B cell (primary cell): ENCODE measurements at regions not wholly inside any gene's neighbourhood (a gene's known extent, or its start where the extent isn't known, plus 50 kb on each side); places are given as distances from the start of the nearest gene placed in this dataset.

Source experiments
- CTCF ChIP-seq: fragments of 200-600 bp; IDR thresholded peaks from one replicate; pipeline ENCODE4 v1.8.0; 2022; ENCODE audit warnings: antibody characterized with exemption, mild to moderate bottlenecking
- EZH2 ChIP-seq: IDR thresholded peaks from 2 replicates; pipeline ENCODE4 v1.6.1; 2012; ENCODE audit warnings: borderline replicate concordance, low read depth, mild to moderate bottlenecking, moderate library complexity, low read length; ENCODE audit not compliant: insufficient read depth, poor library complexity, severe bottlenecking

GRCh38 chr10:28250782-28251181 lies 52.1 kb downstream of the MPP7 start:
- peak; percentile 71 for TF ChIP-seq CTCF
- no peak for TF ChIP-seq EZH2
